Large intestine (tissue), 3 donors: ENCODE measurements at regions not wholly inside any gene's neighbourhood (a gene's known extent, or its start where the extent isn't known, plus 50 kb on each side); places are given as distances from the start of the nearest gene placed in this dataset.
"Not testable (repeated sequence)": the region's sequence is repeated elsewhere in the genome, so short reads cannot be mapped to it uniquely, and the experiment has no call there.

Experiments used
- DNase-seq, 2 donors: peaks; one replicate each; pipeline versions ENCODE4 v3.0.0 to v3.0.0-alpha.2; 2013
- H3K27ac ChIP-seq: one replicate; pipeline ENCODE4 v1.5.1; 2013; ENCODE audit warnings: low read length
- H3K27me3 ChIP-seq: 2 replicates; pipeline ENCODE4 v1.6.1; 2013; ENCODE audit warnings: low read length; ENCODE audit not compliant: control insufficient read depth, insufficient read depth
- H3K36me3 ChIP-seq: 2 replicates; pipeline ENCODE4 v1.6.1; 2013; ENCODE audit warnings: low read length; ENCODE audit not compliant: control insufficient read depth, insufficient read depth
- H3K4me1 ChIP-seq: one replicate; pipeline ENCODE4 v1.6.1; 2013; ENCODE audit warnings: low read length; ENCODE audit not compliant: control insufficient read depth, insufficient read depth
- H3K4me3 ChIP-seq: one replicate; pipeline ENCODE4 v1.5.1; 2013; ENCODE audit warnings: low read length
- H3K9me3 ChIP-seq: one replicate; pipeline ENCODE4 v1.6.1; 2013; ENCODE audit warnings: mild to moderate bottlenecking, low read depth, low read length, moderate library complexity; ENCODE audit not compliant: control insufficient read depth
- WGBS: methylation state at CpG from one replicate; pipeline ENCODE4 v1.1.5; 2013; ENCODE audit warnings: low lambda C conversion rate; ENCODE audit not compliant: insufficient coverage; 5-methylcytosine and 5-hydroxymethylcytosine counted together

DNA sequence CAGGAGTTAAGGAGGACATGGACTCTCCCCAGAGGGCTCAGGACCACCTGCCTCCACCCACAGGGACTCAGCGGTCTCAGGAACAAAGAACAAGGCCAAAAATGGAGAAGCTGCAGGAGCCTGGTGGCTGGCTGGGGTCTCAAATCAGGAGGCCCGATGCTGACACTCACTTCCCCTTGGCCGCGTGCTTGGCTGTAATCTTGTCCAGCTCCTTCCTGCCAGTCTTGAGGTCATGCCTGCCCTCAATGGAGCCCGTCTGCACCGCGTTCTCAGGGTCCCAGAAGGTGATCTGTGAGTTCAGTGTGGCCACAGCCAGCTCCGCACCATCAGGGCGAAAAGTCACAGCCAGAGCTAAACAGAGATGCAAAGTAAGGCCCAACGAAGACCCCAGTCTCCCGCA lies 5381.9 kb upstream of the TPTE start:
- WGBS = no CpG with 5 or more reads among the region's 11 CpGs
- H3K4me1 ChIP-seq, H3K27me3 ChIP-seq, H3K9me3 ChIP-seq, H3K27ac ChIP-seq, H3K36me3 ChIP-seq, H3K4me3 ChIP-seq, DNase-seq: not testable (repeated sequence)

DNA sequence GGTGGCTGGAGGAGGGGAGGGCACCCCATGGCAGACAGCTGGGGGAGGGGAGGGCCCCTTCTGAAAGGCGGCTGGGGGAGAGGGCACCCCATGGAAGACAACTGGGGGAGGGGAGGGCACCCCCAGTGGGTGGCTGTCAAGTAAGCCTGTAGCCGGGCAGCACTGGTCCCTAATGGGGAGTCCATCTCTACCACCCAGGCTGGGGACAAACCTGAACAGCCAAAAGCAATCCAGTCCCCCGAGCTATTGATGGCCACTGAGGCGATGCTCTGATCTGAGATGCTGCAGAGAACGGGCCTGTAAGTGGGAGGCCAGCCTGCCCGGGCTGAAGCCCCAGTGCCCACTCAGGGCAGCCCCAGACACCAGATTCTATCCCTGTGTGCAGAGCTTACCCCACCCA lies 5378.4 kb upstream of the TPTE start:
- H3K4me3 ChIP-seq, H3K36me3 ChIP-seq, H3K27me3 ChIP-seq, H3K9me3 ChIP-seq, H3K27ac ChIP-seq, DNase-seq, H3K4me1 ChIP-seq: not testable (repeated sequence)
- no CpG with 5 or more reads among the region's 6 CpGs for WGBS

DNA sequence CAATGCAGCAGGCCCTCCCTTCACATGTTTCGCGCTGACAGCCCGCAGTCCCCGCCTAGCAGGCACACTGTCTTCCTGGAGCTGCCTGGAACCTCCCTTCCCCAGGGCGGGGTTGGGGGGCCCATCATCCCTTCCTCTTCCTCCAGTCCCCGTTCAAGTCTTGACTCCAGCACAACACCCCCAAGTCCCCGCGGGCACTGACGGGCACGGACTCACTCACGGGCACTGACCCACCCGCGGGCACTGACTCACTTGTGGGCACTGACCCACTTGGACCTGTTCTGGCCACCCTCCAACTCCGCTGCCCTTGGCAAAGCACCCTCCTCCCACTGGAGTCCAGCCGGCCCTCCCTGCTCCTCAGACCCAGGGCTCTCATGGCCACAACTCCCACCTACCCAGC lies 5376.7 kb upstream of the TPTE start:
- H3K4me3 ChIP-seq, DNase-seq, H3K9me3 ChIP-seq, H3K27me3 ChIP-seq, H3K4me1 ChIP-seq, H3K36me3 ChIP-seq, H3K27ac ChIP-seq: not testable (repeated sequence)
- WGBS = no CpG with 5 or more reads among the region's 15 CpGs

DNA sequence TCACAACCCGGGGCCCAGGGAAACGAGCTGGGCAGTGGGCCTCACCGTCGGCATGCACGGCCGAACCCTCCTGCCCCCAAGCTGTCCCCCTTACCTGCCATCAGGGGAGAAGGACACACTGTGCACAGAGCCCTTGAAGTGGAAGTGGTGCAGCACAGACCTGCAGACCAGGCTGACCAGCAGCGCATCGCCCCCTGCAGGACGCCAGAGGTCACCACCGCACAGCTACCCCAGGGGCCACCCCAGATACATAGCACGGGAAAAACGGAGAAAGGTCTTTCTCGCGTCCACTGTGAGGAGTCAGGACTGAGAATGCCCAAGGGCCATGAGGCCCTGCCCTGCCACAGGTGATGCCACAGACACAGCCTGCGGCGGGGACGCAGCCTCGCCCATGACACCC lies 5373.7 kb upstream of the TPTE start:
- H3K27ac ChIP-seq, H3K4me3 ChIP-seq, H3K9me3 ChIP-seq, H3K36me3 ChIP-seq, H3K4me1 ChIP-seq, H3K27me3 ChIP-seq, DNase-seq: not testable (repeated sequence)
- no CpG with 5 or more reads among the region's 18 CpGs for WGBS

DNA sequence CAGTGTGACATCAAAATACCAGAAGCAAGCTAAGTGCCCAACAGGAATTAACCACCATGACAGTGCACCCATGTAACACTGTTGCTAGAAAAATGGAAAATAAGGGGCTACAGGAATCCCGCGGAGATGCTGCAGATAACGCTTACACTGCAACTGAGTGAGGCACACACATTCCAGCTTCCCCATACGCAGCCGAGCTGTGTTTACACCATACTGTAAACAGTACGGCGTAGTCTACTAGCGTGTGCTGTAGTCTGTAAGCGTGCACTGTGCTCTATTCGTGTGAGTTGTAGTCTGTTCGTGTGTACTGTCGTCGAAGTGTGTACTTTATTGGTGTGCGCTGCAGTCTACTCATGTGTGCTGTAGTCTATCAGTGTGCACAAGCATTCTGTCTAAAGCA lies 5372.2 kb upstream of the TPTE start:
- H3K9me3 ChIP-seq, H3K36me3 ChIP-seq, H3K4me3 ChIP-seq, H3K4me1 ChIP-seq, DNase-seq, H3K27me3 ChIP-seq, H3K27ac ChIP-seq: not testable (repeated sequence)
- no CpG with 5 or more reads among the region's 14 CpGs for WGBS

DNA sequence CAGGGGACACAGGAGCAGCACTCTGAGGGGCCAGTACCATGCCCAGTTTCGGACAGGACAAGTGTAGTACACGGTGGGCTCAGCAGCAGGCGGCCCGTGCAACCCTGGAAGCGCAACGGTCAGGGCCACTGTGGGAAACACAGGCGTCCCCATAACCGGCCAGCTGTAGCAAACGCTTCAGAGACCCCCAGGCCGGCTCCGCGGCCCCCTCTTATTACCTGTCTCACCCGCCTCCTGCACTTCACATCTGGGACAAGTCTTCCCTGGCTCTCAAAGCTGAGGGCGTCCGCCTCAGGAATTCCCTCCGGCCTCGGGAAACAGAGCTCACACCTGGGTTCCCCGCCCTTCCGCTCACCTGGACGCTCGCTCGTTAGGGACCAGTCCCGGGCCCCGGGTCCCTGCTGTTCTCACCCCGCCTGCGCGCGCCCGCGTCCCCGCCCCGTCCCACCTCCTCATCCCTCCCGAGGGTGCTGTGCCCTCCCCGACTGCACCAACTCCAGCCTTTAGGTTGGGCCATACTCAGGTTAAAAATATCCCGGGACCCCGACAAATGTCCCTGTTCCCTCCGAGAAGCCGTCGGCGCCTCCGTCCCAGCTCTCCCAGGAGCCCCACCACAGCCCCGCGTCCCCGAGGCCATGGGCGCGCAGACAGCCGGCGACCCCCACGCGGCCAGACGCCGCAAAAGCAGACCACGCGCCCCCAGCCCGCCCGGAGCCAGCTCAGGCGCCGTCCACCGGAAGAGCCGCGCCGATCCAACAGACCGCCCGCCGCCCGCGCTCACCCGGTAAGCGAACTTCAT lies 5367.3 kb upstream of the TPTE start:
- H3K4me1 ChIP-seq, H3K4me3 ChIP-seq, H3K9me3 ChIP-seq, H3K27ac ChIP-seq, H3K36me3 ChIP-seq, H3K27me3 ChIP-seq, DNase-seq: not testable (repeated sequence)
- no CpG with 5 or more reads among the region's 69 CpGs for WGBS

DNA sequence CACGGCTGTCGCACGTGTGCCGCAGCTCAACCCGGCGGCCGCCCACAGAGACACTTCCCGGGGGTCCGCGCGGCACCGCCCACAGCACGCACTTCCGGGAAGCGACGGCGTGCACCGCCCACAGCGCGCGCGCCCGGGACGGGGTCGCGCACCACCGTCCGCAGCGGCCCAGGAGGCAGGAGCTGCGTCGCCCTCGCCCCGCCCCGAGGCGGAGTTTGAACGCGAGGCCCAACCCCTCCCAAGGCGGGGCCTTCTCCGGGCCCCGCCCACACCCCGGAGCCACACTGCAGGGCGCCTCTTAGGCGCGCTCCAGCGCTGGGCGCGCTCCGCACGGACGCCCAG lies 5366.8 kb upstream of the TPTE start:
- not testable (repeated sequence) for H3K27ac ChIP-seq, H3K4me1 ChIP-seq, H3K36me3 ChIP-seq, H3K27me3 ChIP-seq, H3K9me3 ChIP-seq, H3K4me3 ChIP-seq
- DNase-seq = peak; percentile 71 to 84
- no CpG with 5 or more reads among the region's 50 CpGs for WGBS

DNA sequence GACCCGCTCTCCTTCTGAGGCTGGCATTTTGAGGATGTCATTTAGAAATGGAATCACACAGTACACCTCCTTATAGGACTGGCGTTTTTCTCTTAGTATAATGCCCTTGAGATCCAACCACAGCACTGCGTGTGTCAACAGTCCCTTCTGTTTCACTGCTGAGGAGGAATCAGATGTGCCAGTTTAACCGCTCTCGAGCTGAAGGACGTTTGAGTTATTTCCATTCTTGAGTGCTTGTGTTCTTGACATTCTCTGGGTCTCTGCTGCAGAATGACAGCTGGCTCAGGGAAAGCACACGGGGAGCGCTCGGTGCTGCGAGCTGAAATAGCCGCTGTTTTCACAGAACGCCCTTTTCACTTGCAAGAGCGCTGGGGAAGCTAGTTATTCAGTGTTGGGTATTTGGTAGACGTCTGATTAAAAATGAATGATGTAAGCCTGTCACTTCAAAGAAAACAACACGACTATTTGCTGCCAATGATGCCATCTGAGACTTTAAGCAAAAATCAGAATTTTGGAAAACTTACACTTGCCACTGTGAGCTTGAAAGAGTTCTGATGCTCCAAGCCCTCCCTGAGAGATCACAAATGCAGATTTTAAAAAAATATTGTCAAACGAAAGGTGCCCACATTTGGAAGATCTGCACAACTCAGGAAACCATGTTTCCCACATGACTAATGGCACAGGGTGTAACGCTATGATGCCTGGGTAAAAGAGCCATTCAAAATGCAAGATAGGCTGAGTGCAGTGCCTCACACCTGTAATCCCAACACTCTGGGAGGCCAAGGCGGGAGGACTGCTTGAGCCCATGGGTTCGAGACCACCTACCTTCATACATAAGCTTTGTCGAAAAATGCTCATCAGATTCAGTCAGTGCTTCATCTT lies 5358.4 kb upstream of the TPTE start:
- DNase-seq, H3K36me3 ChIP-seq, H3K27ac ChIP-seq, H3K27me3 ChIP-seq, H3K4me3 ChIP-seq, H3K4me1 ChIP-seq, H3K9me3 ChIP-seq: not testable (repeated sequence)
- no CpG with 5 or more reads among the region's 20 CpGs for WGBS

DNA sequence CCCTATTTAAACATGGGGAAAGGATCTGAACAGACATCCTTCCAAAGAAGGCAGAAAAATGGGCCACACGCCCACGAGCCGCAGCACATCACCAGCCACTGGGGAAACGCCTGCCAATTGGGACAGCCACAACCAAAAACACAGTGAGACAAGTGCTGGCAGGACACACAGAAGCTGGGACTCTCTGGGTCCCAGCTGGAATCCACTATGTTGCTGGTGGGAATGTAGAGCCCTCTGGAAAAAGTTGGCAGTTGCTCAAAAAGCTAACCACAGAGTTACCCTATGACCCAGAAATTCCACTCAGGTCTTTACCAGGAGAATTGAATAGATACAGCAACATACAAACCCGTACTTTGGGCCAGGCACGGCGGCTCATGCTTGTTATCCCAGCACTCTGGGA lies 5355.6 kb upstream of the TPTE start:
- not testable (repeated sequence) for DNase-seq, H3K4me1 ChIP-seq, H3K36me3 ChIP-seq, H3K27ac ChIP-seq, H3K4me3 ChIP-seq, H3K9me3 ChIP-seq, H3K27me3 ChIP-seq
- WGBS = no CpG with 5 or more reads among the region's 7 CpGs
